ENCODE measurements at regions not wholly inside any gene's neighbourhood (a gene's known extent, or its start where the extent isn't known, plus 50 kb on each side); places are given as distances from the start of the nearest gene placed in this dataset.

DNA sequence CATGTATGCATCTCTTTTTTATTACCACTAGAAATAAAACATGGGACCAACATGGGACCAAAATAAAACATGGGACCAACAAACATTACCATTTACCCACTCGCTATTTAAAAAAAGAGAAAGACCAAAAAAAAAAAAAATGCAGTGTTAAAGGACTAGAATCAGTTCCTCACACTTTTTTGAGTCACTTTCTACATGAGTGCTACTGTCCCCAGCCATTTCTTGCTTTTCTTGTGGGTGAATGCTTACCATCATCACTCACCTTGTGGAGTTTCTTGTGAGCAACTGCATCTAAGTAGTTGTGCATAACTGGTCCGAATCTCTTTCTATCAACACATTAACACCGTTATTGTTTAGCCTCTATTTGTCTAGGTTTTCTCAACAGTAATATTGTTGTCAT, 493.6 kb upstream of the RIOK2 start:
- H3K4me3 ChIP-seq (ENCODE audit: low read length) = no peak overlapping the region
- no peak for DNase-seq (ENCODE audit: low read depth)
- TF ChIP-seq, protein P1, sequence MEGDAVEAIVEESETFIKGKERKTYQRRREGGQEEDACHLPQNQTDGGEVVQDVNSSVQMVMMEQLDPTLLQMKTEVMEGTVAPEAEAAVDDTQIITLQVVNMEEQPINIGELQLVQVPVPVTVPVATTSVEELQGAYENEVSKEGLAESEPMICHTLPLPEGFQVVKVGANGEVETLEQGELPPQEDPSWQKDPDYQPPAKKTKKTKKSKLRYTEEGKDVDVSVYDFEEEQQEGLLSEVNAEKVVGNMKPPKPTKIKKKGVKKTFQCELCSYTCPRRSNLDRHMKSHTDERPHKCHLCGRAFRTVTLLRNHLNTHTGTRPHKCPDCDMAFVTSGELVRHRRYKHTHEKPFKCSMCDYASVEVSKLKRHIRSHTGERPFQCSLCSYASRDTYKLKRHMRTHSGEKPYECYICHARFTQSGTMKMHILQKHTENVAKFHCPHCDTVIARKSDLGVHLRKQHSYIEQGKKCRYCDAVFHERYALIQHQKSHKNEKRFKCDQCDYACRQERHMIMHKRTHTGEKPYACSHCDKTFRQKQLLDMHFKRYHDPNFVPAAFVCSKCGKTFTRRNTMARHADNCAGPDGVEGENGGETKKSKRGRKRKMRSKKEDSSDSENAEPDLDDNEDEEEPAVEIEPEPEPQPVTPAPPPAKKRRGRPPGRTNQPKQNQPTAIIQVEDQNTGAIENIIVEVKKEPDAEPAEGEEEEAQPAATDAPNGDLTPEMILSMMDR (conservative IDR thresholded peaks at IDR 0.05; ENCODE audit: low read length) = no peak

DNA sequence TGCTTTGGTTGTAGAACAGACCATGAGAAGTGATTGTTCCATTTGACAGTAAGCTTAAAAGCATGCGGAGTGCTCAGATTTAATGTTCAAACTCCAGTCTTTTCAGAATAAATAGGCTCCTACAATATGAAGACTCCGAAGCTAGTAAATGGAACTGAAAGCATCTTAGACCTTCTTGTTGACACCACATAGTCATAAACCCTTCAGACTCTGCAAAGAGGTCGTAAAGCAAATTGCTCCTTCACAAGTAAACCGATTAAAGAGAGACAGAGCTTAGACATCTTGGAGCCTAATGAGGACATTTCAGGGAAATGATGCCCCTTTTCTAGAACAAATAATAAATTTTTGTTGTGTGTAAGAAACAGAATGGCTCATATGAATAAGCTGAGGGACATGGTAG, 511.0 kb upstream of the RIOK2 start:
- TF ChIP-seq, protein P1 (conservative IDR thresholded peaks at IDR 0.05; ENCODE audit: low read length) = no peak
- H3K4me3 ChIP-seq (ENCODE audit: low read length) = no peak overlapping the region
- DNase-seq (ENCODE audit: low read depth) = no peak

DNA sequence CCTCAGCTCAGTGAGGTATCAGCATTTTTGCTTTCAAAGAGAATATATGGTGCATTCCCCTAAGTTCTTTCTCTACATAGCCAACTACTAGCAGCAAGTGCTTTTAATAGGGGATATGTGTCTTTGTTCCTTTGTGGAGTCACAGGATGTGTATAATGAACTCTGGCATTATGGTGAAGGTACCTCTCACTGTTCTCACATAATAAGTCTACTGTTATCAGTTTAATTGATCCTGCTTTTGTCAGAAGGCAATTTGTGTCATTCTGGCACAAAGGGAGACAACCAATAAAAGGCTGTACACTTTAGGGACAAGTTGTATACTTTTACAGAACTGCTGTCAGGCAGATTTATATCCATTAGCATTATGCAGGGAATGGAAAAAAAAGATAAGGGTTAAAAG, 531.4 kb upstream of the RIOK2 start:
- H3K4me3 ChIP-seq (ENCODE audit: low read length) = no peak overlapping the region
- DNase-seq (ENCODE audit: low read depth) = no peak
- TF ChIP-seq, protein P1 (conservative IDR thresholded peaks at IDR 0.05; ENCODE audit: low read length) = no peak

DNA sequence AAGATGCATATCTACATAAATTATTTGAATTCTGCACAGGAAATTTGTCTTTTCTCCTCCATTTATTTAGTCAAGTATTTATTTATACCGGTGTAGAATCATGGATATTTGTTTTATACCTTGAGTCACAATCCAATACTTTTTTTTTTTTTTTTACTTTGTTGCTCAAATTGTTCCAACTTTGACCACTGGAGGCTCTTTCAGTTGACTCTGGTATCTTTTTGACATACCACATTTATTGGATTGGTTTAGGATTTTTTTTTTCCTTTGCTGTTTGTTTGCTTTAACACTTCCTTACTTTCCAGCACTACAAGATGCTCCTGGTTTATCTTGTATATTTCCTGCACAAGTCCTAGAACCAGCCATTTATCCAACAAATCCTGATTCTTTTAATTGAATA, 543.1 kb upstream of the RIOK2 start:
- no peak for DNase-seq (ENCODE audit: low read depth)

DNA sequence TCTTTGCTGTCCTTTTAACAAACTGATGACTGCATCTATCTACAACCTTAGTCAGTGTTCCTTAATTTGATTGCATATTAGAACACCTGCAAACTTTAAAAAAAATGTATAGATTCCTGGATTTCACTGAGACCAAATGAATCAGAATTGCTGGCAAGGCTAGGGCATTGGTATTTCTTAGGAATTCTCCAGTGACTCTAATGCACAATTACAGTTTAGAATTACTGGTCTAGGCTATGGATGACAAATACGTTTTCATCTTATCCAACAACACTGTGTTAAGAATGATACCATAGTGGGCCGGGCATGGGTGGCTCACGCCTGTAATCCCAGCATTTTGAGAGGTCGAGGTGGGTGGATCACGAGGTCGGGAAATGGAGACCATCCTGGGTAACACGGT, 545.9 kb upstream of the RIOK2 start:
- TF ChIP-seq, protein P1 (conservative IDR thresholded peaks at IDR 0.05; ENCODE audit: low read length) = no peak
- DNase-seq (ENCODE audit: low read depth) = peak; percentile 15
- no peak overlapping the region for H3K4me3 ChIP-seq (ENCODE audit: low read length)

More for the DNA sequence above, 543.1 kb upstream of the RIOK2 start:
- TF ChIP-seq, protein P1 (conservative IDR thresholded peaks at IDR 0.05; ENCODE audit: low read length) = peak; percentile 24
- H3K4me3 ChIP-seq (ENCODE audit: low read length) = no peak overlapping the region

DNA sequence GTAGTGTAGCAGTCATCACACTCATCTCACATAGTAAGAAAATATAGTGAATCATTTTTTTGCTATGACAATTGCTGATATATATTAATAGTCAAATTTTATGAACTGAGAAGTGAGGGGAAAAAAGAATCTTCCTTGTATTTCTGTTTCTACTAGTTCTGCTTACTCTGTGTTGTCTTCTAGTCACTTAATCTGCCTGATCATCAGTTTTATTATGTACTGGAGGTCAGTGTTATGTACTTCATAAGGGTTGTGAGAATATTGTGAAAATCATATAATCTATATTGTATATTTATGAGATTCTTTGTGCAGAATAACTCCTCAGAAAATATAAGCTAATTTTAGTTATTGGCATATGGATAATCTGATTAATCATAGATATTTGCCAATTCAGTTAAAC, 546.9 kb upstream of the RIOK2 start:
- TF ChIP-seq, protein P1 (conservative IDR thresholded peaks at IDR 0.05; ENCODE audit: low read length) = no peak
- no peak overlapping the region for H3K4me3 ChIP-seq (ENCODE audit: low read length)
- DNase-seq (ENCODE audit: low read depth) = no peak

DNA sequence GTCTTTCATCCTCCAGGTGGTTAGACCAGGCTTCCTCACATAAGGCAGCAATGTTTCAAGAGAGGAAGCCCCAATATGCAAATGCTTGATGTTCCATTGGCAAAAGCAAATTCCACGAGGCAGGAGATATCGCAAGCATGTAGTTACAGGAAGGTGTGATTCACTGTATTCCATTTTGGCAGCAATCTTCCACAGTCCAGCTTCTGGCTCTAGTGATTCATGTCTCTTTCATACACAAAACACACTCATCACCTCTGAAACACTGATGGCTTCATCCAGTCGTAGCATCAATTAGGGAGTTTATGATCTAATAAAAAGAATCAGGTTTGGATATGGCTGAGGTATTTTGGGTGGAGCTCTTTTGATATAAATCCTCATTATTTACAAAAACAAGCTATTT, 552.2 kb upstream of the RIOK2 start:
- DNase-seq (ENCODE audit: low read depth) = peak; percentile 77
- TF ChIP-seq, protein P1 (conservative IDR thresholded peaks at IDR 0.05; ENCODE audit: low read length) = no peak
- no peak overlapping the region for H3K4me3 ChIP-seq (ENCODE audit: low read length)
